Gastrocnemius medialis (tissue), 4 donors: ENCODE measurements at regions not wholly inside any gene's neighbourhood (a gene's known extent, or its start where the extent isn't known, plus 50 kb on each side); places are given as distances from the start of the nearest gene placed in this dataset.

Experiments used
- POLR2A ChIP-seq, 2 donors: fragments of 450-650 bp; IDR thresholded peaks; one replicate each; pipeline ENCODE4 v1.6.1; 2017; ENCODE audit warnings: antibody characterized with exemption in 2 of 2, mild to moderate bottlenecking in 2 of 2, moderate library complexity in 2 of 2
- TF ChIP-seq, protein P1 (sequence below), 5 experiments: fragments of 450-650 bp in 3 of 5; fragments of 200-600 bp in 2 of 5; sonication (generic) in 2 of 5; IDR thresholded peaks in 4 of 5; conservative IDR thresholded peaks in 1 of 5; 1 replicate in 4 of 5; 2 replicates in 1 of 5; pipeline ENCODE4 v1.5.1; 2016 to 2019; ENCODE audit warnings: antibody characterized with exemption in 5 of 5, mild to moderate bottlenecking in 3 of 5, moderate library complexity in 3 of 5

DNA sequence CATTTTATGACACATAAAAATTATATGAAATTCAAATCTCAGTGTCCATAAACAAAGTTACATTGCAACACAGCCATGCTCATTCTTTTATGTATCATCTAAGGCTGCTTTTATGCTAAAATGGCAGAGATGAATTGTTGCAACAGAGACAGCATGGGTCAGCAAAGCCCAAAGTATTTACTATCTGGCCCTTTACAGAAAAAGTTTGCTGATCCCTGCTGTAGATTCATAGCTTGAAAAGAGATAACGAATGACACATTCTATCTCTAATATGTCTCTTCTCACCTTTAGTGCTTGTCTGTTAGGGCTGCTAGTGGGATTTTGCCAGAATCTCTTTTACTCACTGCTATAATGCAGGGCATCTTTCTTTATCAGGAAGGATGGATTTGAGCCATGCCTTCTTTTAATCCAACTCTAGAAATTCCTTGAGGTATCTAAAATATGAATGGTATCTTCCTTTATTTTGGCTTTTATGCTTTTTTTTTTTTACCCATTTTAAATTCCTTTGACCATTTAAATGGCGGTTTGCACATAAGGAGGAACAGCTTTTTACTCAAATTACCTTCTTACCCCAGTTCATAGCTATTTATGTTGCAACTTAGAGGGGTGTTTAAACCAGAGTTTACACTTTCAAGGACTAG, 598.2 kb downstream of the PLPP3 start:
- TF ChIP-seq, protein P1, sequence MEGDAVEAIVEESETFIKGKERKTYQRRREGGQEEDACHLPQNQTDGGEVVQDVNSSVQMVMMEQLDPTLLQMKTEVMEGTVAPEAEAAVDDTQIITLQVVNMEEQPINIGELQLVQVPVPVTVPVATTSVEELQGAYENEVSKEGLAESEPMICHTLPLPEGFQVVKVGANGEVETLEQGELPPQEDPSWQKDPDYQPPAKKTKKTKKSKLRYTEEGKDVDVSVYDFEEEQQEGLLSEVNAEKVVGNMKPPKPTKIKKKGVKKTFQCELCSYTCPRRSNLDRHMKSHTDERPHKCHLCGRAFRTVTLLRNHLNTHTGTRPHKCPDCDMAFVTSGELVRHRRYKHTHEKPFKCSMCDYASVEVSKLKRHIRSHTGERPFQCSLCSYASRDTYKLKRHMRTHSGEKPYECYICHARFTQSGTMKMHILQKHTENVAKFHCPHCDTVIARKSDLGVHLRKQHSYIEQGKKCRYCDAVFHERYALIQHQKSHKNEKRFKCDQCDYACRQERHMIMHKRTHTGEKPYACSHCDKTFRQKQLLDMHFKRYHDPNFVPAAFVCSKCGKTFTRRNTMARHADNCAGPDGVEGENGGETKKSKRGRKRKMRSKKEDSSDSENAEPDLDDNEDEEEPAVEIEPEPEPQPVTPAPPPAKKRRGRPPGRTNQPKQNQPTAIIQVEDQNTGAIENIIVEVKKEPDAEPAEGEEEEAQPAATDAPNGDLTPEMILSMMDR (IDR thresholded peaks at IDR 0.05 in 4 of 5, conservative IDR thresholded peaks at IDR 0.05 in 1 of 5): no peak
- TF ChIP-seq POLR2A (IDR thresholded peaks at IDR 0.05): no peak
